AG04449 (cell line): ENCODE measurements at regions not wholly inside any gene's neighbourhood (a gene's known extent, or its start where the extent isn't known, plus 50 kb on each side); places are given as distances from the start of the nearest gene placed in this dataset.

Experiments
- CTCF ChIA-PET: fragments of 350-600 bp; formaldehyde crosslinking; extraction: SDS; loops from one replicate; lab custom pipeline; 2021; ENCODE audit warnings: antibody characterized with exemption; lab: Yijun Ruan, JAX
- POLR2A ChIA-PET: fragments of 400-600, 350-600 bp; formaldehyde crosslinking; extraction: SDS; loops from one replicate; lab custom pipeline; 2020; ENCODE audit warnings: antibody characterized with exemption, inconsistent platforms; lab: Yijun Ruan, JAX
- DNase-seq: peaks from one replicate; pipeline ENCODE4 v3.0.0-alpha.2; 2010; ENCODE audit warnings: low read depth, low spot score
- H3K4me3 ChIP-seq: 2 replicates; pipeline ENCODE4 v1.5.1; 2011; ENCODE audit warnings: low read depth, mild to moderate bottlenecking, control low read depth, low read length
- TF ChIP-seq, protein P1 (sequence below): IDR thresholded peaks from one replicate; pipeline ENCODE4 v1.5.1; 2011; ENCODE audit warnings: mild to moderate bottlenecking, moderate library complexity, low read length, control low read depth, inconsistent platforms; ENCODE audit not compliant: insufficient read depth; ENCODE audit errors: missing control alignments

DNA sequence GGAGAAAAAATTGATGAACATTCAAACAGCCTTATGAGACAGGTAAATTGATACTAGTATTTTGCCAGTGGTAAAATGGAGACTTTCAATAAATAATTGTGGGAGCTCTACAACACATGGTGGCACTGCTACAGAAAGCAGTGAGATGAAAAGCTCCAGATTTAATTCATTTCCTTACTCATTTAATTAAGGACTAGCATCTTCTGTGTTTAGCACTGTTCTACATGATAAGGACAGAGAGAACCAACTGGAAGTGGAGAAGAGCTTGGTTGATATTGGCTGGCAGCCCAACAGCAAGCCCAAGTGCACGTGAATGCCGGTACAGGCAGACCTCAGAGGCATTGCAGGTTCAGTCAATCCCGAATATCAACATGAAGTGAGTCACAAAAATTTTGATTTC is 470.4 kb upstream of the MYT1L start:
- H3K4me3 ChIP-seq: no peak overlapping the region
- ChIA-PET CTCF (no interaction called here), POLR2A (no interaction called here)
- TF ChIP-seq, protein P1, sequence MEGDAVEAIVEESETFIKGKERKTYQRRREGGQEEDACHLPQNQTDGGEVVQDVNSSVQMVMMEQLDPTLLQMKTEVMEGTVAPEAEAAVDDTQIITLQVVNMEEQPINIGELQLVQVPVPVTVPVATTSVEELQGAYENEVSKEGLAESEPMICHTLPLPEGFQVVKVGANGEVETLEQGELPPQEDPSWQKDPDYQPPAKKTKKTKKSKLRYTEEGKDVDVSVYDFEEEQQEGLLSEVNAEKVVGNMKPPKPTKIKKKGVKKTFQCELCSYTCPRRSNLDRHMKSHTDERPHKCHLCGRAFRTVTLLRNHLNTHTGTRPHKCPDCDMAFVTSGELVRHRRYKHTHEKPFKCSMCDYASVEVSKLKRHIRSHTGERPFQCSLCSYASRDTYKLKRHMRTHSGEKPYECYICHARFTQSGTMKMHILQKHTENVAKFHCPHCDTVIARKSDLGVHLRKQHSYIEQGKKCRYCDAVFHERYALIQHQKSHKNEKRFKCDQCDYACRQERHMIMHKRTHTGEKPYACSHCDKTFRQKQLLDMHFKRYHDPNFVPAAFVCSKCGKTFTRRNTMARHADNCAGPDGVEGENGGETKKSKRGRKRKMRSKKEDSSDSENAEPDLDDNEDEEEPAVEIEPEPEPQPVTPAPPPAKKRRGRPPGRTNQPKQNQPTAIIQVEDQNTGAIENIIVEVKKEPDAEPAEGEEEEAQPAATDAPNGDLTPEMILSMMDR: no peak
- DNase-seq: no peak

DNA sequence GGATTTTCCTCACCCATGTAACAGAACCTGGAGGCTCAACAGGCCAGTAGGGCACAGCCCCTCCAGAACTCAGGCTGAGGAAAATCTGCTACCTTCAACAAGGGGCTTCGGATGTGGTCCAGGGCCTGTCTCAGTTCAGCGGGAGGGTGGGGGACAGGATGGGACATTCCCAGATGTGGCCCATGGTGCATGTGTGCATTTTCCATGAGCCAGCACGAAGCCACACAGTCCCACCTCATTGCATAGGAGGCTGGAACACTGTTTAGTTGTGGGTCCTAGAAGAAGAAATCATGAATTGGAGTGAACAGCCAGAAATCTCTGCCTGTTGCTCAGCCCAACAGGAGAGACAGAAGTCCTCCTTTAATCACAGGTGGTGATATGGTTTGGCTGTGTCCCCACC is 469.6 kb upstream of the MYT1L start:
- CTCF ChIA-PET: no interaction called here
- TF ChIP-seq, protein P1: no peak
- H3K4me3 ChIP-seq: no peak overlapping the region
- POLR2A ChIA-PET: no interaction called here
- no peak for DNase-seq

DNA sequence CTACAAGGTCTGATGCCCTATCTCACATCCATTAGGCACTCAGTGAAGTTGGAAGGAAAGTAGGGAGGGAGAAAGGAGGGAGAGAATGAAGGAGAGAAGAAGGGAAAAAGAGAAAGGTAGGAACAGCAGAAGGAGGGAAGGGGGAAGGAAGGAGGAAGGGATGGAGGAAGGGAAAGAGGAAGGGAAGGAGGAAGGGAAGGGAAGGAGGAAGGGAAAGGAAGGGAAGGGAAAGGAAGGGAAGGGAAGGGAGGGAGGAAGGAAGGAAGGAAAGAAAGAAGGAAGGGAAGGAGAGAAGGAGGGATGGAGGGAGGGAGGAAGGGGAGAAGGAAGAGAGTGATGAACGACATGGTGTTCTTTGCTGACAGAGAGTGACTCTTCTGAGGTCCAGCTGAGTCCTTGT is 468.9 kb upstream of the MYT1L start:
- TF ChIP-seq, protein P1: no peak
- no peak for DNase-seq
- ChIA-PET CTCF (no interaction called here), POLR2A (no interaction called here)
- no peak overlapping the region for H3K4me3 ChIP-seq

DNA sequence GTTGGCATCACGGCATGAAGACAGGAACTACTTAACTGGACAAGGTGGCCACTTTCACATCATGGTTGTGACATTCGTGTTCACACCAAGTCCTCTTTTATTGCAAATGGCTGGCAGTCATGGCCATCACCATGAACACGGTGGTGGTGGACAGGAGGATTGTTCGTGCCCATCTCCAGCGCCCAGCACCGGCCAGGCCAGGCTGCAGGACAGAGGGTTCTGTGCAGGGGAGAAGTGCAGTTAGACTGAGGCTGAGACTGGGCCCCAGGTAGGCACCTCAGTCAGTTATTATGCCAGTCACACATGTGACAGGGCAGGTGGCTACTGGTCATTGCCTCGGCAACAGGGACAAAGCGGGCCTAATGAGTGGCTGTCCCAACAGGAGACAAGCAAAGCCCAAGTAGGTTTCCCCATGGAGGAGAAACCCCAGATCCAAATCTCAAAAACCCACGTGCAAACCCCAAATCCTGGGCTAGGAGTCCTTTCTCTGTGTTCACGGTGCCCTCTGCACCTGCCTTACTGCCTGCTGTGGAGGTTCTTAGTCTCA is 468.1 kb upstream of the MYT1L start:
- ChIA-PET CTCF (no interaction called here), POLR2A (no interaction called here)
- TF ChIP-seq, protein P1: no peak
- no peak overlapping the region for H3K4me3 ChIP-seq
- DNase-seq: no peak

DNA sequence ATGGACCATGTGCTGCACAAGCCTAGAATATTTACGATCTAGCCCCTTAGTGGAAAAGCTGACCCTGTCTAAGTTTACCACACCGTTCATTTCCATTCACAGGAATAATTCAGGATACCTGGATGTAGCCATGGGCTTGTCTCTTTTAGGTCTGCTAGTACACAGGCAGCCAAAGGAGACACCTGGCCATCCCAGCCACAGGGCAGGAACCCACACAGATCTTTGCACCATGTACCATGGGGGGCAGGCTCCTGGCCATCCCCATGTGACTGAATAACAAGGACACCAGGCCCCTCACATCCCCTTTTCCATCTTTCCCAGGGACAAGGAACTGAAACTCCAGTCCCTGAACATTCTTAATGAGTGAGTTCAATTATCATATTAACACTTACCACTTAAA is 467.3 kb upstream of the MYT1L start:
- no peak for DNase-seq
- H3K4me3 ChIP-seq: no peak overlapping the region
- POLR2A ChIA-PET: no interaction called here
- TF ChIP-seq, protein P1: no peak
- CTCF ChIA-PET: no interaction called here

DNA sequence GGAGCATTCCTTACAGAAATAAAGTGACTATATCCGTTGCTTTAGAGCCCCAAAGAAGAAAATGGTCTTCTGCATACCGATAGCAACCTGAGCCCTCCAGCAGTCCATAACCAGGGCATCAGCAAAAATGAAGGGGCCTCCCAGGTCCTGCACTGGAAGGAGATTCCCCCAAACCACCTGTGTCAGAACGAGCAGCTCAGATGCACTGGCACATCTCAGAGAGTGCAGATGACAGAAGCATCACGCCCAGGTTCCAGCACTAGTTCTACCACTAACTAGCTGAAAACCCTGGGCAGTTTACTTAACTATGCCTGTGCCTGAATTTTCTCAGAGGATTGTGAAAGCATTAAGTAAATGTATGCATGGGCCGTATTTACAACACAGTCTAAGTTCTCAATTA is 466.7 kb upstream of the MYT1L start:
- no peak for DNase-seq
- TF ChIP-seq, protein P1: no peak
- no peak overlapping the region for H3K4me3 ChIP-seq
- POLR2A ChIA-PET: no interaction called here
- CTCF ChIA-PET: no interaction called here
